ENCODE measurements at regions not wholly inside any gene's neighbourhood (a gene's known extent, or its start where the extent isn't known, plus 50 kb on each side); places are given as distances from the start of the nearest gene placed in this dataset.

GRCh38 chr5:118687661-118688621 lies 300.4 kb downstream of the DTWD2 start:
- no peak for DNase-seq

GRCh38 chr5:118687100-118687499 lies 301.2 kb downstream of the DTWD2 start:
- no peak for DNase-seq

GRCh38 chr5:118681655-118682054 lies 306.7 kb downstream of the DTWD2 start:
- no peak for DNase-seq

GRCh38 chr5:118679264-118679940 lies 308.9 kb downstream of the DTWD2 start:
- DNase-seq, result no peak

GRCh38 chr5:118678746-118679145 lies 309.6 kb downstream of the DTWD2 start:
- no peak for DNase-seq

GRCh38 chr5:118675247-118675646 lies 313.1 kb downstream of the DTWD2 start:
- no peak for DNase-seq

GRCh38 chr5:118657576-118657975 lies 330.8 kb downstream of the DTWD2 start:
- DNase-seq, result no peak

GRCh38 chr5:118653872-118654271 lies 334.5 kb downstream of the DTWD2 start:
- DNase-seq, result no peak

GRCh38 chr5:118653183-118653582 lies 335.2 kb downstream of the DTWD2 start:
- no peak for DNase-seq

GRCh38 chr5:118651002-118651401 lies 337.3 kb downstream of the DTWD2 start:
- no peak for DNase-seq

- DNase-seq, result no peak
Measured at GRCh38 chr5:118647587-118647986, 340.8 kb downstream of the DTWD2 start.

GRCh38 chr5:118646917-118647316 lies 341.4 kb downstream of the DTWD2 start:
- DNase-seq, result no peak

GRCh38 chr5:118637947-118638670 lies 350.2 kb downstream of the DTWD2 start:
- DNase-seq, result no peak

GRCh38 chr5:118628660-118629354 lies 359.5 kb downstream of the DTWD2 start:
- DNase-seq, result no peak

GRCh38 chr5:118620233-118620632 lies 368.1 kb downstream of the DTWD2 start:
- DNase-seq, result no peak

- DNase-seq, result no peak
Measured at GRCh38 chr5:118619823-118620222, 368.5 kb downstream of the DTWD2 start.

GRCh38 chr5:118616281-118616680 lies 372.1 kb downstream of the DTWD2 start:
- no peak for DNase-seq

GRCh38 chr5:118614731-118615456 lies 373.5 kb downstream of the DTWD2 start:
- no peak for DNase-seq

GRCh38 chr5:118611332-118611945 lies 376.9 kb downstream of the DTWD2 start:
- DNase-seq, result no peak

GRCh38 chr5:118606940-118607339 lies 381.4 kb downstream of the DTWD2 start:
- no peak for DNase-seq

GRCh38 chr5:118605761-118606160 lies 382.6 kb downstream of the DTWD2 start:
- no peak for DNase-seq

GRCh38 chr5:118604106-118604505 lies 384.2 kb downstream of the DTWD2 start:
- DNase-seq, result no peak
